OCI-LY7 (cell line): ENCODE measurements at regions not wholly inside any gene's neighbourhood (a gene's known extent, or its start where the extent isn't known, plus 50 kb on each side); places are given as distances from the start of the nearest gene placed in this dataset.

Experiments used
- EZH2phosphoT487 ChIP-seq: fragments of 200-600 bp; sonication (generic); IDR thresholded peaks from 2 replicates; pipeline ENCODE4 v1.6.1; 2018; ENCODE audit warnings: low read depth, borderline replicate concordance, mild to moderate bottlenecking, mixed run types, antibody characterized with exemption, low read length, moderate library complexity, mixed read lengths
- TF ChIP-seq, protein P1 (sequence below): fragments of 200-600 bp; sonication (generic); conservative IDR thresholded peaks from 2 replicates; pipeline ENCODE4 v1.5.1; 2014; ENCODE audit warnings: mild to moderate bottlenecking, antibody characterized with exemption, low read length, moderate library complexity, mixed read lengths

DNA sequence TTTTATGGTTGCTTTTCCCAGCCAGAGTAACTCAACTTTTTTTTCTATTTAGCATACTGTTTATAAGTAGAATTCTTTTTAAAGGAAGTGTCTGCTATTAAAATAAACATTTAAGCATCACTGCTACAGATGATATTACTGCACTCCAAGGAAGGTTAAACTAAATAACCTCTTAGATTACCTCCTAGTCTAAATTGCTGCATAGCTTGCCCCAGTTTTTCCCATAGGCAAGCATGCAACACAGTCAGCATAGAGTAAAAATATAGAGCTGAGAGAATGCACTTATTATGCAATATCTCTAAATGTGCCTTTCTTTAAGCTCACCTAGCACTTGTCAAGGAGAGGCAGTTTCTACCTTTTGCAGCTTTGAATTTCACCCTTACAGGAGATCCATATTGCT, 1392.4 kb upstream of the CELF2 start:
- TF ChIP-seq, protein P1, sequence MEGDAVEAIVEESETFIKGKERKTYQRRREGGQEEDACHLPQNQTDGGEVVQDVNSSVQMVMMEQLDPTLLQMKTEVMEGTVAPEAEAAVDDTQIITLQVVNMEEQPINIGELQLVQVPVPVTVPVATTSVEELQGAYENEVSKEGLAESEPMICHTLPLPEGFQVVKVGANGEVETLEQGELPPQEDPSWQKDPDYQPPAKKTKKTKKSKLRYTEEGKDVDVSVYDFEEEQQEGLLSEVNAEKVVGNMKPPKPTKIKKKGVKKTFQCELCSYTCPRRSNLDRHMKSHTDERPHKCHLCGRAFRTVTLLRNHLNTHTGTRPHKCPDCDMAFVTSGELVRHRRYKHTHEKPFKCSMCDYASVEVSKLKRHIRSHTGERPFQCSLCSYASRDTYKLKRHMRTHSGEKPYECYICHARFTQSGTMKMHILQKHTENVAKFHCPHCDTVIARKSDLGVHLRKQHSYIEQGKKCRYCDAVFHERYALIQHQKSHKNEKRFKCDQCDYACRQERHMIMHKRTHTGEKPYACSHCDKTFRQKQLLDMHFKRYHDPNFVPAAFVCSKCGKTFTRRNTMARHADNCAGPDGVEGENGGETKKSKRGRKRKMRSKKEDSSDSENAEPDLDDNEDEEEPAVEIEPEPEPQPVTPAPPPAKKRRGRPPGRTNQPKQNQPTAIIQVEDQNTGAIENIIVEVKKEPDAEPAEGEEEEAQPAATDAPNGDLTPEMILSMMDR: no peak
- no peak for TF ChIP-seq EZH2phosphoT487
